OCI-LY3 (cell line): ENCODE measurements at regions not wholly inside any gene's neighbourhood (a gene's known extent, or its start where the extent isn't known, plus 50 kb on each side); places are given as distances from the start of the nearest gene placed in this dataset.

Experiments used
- H2AFZ ChIP-seq: fragments of 200-600, 300-600 bp; shearing (Covaris generic); 2 replicates; pipeline ENCODE4 v1.6.0; 2014; ENCODE audit warnings: antibody characterized with exemption, low read depth, low read length
- H3K27ac ChIP-seq: fragments of 200-600, 300-600 bp; sonication (generic); 2 replicates; pipeline ENCODE4 v1.5.1; 2014; ENCODE audit warnings: mild to moderate bottlenecking, low read length, moderate library complexity, mixed read lengths
- H3K27me3 ChIP-seq: fragments of 200-600, 300-600 bp; sonication (generic); 2 replicates; pipeline ENCODE4 v1.6.1; 2014; ENCODE audit warnings: low read depth, low read length, mixed read lengths
- H3K36me3 ChIP-seq: fragments of 200-600, 300-600 bp; sonication (generic); replicated peaks from 2 replicates; pipeline ENCODE3; 2014; ENCODE audit warnings: low read depth, low read length, mixed read lengths
- H3K4me1 ChIP-seq: fragments of 300-600, 200-600 bp; sonication (generic); 2 replicates; pipeline ENCODE4 v1.6.1; 2014; ENCODE audit warnings: low read length, mixed read lengths
- H3K4me2 ChIP-seq: fragments of 200-600, 300-600 bp; sonication (generic); 2 replicates; pipeline ENCODE4 v1.6.1; 2014; ENCODE audit warnings: low read length, mixed read lengths
- H3K4me3 ChIP-seq: fragments of 300-600, 200-600 bp; sonication (generic); 2 replicates; pipeline ENCODE4 v1.5.1; 2014; ENCODE audit warnings: antibody characterized with exemption, mild to moderate bottlenecking, low read length, moderate library complexity
- H3K79me2 ChIP-seq: fragments of 300-600, 200-600 bp; shearing (Covaris generic); 2 replicates; pipeline ENCODE4 v1.6.1; 2014; ENCODE audit warnings: mild to moderate bottlenecking, low read length, mixed read lengths
- H3K9ac ChIP-seq: fragments of 300-600, 200-600 bp; shearing (Covaris generic); 2 replicates; pipeline ENCODE4 v1.6.0; 2014; ENCODE audit warnings: mild to moderate bottlenecking, low read length, moderate library complexity
- H3K9me3 ChIP-seq: fragments of 200-600, 300-600 bp; shearing (Covaris generic); 2 replicates; pipeline ENCODE4 v1.6.1; 2014; ENCODE audit warnings: low read length, mixed read lengths; ENCODE audit not compliant: insufficient read depth
- H4K20me1 ChIP-seq: fragments of 200-600, 300-600 bp; sonication (generic); 2 replicates; pipeline ENCODE4 v1.6.1; 2016; ENCODE audit warnings: low read length, mixed read lengths; ENCODE audit not compliant: insufficient read depth
- EZH2phosphoT487 ChIP-seq: fragments of 200-600 bp; shearing (Covaris generic); IDR thresholded peaks from 2 replicates; pipeline ENCODE4 v1.6.1; 2018; ENCODE audit warnings: antibody characterized with exemption, mixed run types, low read depth
- TF ChIP-seq, protein P1 (sequence below): fragments of 200-600, 300-600 bp; sonication (generic); IDR thresholded peaks from 2 replicates; pipeline ENCODE4 v1.5.1; 2014; ENCODE audit warnings: antibody characterized with exemption, low read length, low read depth

- Histone ChIP-seq H3K4me2 (no peak overlapping the region), H4K20me1 (no peaks in the 10 kb centered on the region), H3K27me3 (no peaks in the 10 kb centered on the region), H3K4me1 (peaks cover 7% of the 10 kb centered on the region), H3K36me3 (no peaks in the 10 kb centered on the region), H3K4me3 (no peak overlapping the region), H3K79me2 (no peaks in the 10 kb centered on the region), H3K9ac (no peak overlapping the region), H3K27ac (no peak overlapping the region), H3K9me3 (no peaks in the 10 kb centered on the region), H2AFZ (no peak overlapping the region)
- TF ChIP-seq EZH2phosphoT487: no peak
- TF ChIP-seq, protein P1, sequence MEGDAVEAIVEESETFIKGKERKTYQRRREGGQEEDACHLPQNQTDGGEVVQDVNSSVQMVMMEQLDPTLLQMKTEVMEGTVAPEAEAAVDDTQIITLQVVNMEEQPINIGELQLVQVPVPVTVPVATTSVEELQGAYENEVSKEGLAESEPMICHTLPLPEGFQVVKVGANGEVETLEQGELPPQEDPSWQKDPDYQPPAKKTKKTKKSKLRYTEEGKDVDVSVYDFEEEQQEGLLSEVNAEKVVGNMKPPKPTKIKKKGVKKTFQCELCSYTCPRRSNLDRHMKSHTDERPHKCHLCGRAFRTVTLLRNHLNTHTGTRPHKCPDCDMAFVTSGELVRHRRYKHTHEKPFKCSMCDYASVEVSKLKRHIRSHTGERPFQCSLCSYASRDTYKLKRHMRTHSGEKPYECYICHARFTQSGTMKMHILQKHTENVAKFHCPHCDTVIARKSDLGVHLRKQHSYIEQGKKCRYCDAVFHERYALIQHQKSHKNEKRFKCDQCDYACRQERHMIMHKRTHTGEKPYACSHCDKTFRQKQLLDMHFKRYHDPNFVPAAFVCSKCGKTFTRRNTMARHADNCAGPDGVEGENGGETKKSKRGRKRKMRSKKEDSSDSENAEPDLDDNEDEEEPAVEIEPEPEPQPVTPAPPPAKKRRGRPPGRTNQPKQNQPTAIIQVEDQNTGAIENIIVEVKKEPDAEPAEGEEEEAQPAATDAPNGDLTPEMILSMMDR: no peak
Measured at GRCh38 chr10:123463698-123464097, 202.5 kb upstream of the GPR26 start.

DNA sequence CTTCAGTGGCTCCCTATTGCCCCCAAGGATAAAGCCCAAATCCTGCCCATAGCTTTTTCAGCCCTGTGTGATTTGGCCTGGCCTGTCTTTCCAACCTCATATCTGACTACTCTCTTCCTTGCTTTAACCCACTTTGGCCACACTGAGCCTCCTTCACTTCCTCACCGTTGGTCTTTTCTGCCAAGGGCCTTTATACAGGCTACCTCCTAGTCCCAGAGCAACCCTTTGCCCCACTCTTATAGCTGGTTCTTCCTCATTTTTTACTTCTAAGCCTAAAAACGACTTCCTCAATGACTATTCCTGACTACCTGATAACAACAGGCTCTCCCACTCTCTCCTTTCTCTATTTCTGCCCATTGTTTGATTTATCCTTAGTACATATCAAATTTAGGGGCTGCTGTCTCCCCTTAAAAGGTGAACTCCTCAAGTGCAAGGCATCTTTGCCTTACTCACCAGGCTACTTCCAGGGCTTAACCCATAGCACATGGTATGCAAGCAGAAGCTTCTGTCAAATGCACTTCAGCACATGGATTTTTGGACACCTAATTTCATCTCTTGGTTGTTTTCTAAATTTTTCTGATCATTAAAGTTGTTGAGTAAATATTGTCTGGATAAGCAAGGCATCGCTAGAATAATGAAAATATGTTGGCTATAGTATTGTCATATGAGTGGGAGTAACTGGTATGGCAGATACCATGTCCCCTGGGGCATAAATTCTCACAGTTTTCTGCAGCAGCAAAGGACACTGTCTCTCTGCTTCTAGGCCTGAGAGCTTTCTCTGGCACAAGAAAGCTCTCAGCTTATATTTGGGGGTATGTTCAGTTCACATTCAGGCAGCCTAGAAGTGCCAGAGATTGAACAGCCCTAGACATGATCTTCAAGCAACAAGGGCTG is 201.5 kb upstream of the GPR26 start:
- TF ChIP-seq, protein P1: no peak
- TF ChIP-seq EZH2phosphoT487: no peak
- no peaks in the 10 kb centered on the region for H3K79me2 ChIP-seq
- no peaks in the 10 kb centered on the region for H4K20me1 ChIP-seq
- H3K4me1 ChIP-seq: no peaks in the 10 kb centered on the region
- H3K9me3 ChIP-seq: no peaks in the 10 kb centered on the region
- no peak overlapping the region for H2AFZ ChIP-seq
- H3K4me2 ChIP-seq: no peak overlapping the region
- H3K9ac ChIP-seq: no peak overlapping the region
- no peaks in the 10 kb centered on the region for H3K27me3 ChIP-seq
- H3K36me3 ChIP-seq: no peaks in the 10 kb centered on the region
- H3K27ac ChIP-seq: no peak overlapping the region
- no peak overlapping the region for H3K4me3 ChIP-seq

DNA sequence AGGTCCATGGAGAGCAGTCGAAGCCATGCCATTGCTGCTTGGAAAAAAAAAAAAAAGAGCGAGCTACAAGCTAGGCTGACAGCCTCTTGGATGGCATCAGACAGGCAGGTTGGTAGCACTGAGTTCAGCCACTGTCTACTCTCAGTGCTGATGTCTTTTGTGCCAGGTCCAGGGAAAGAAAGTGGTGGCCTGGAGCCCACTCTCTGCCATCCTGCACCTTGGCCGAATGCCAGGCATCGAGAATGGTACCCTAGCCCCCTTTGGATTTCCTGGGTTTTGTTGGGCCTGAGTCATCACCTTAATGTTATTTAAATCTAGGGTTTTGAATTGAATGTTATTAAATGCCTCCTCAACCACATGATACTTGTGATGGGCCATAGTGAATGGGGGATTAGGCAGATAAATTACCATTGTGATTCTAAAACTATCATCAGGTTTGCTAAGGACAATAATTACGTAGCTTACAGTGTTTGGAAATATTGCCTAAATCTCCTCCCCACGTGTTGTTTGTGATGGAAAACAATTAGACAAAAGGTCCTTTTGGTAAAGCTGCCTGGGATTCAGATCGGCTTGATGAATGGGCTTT is 195.7 kb upstream of the GPR26 start:
- no peaks in the 10 kb centered on the region for H3K36me3 ChIP-seq
- H3K4me1 ChIP-seq: no peaks in the 10 kb centered on the region
- H3K9me3 ChIP-seq: no peaks in the 10 kb centered on the region
- no peak overlapping the region for H3K9ac ChIP-seq
- no peak overlapping the region for H3K27ac ChIP-seq
- no peak for TF ChIP-seq EZH2phosphoT487
- TF ChIP-seq, protein P1: no peak
- no peaks in the 10 kb centered on the region for H4K20me1 ChIP-seq
- no peaks in the 10 kb centered on the region for H3K27me3 ChIP-seq
- H3K4me2 ChIP-seq: no peak overlapping the region
- no peaks in the 10 kb centered on the region for H3K79me2 ChIP-seq
- no peak overlapping the region for H2AFZ ChIP-seq
- H3K4me3 ChIP-seq: no peak overlapping the region

DNA sequence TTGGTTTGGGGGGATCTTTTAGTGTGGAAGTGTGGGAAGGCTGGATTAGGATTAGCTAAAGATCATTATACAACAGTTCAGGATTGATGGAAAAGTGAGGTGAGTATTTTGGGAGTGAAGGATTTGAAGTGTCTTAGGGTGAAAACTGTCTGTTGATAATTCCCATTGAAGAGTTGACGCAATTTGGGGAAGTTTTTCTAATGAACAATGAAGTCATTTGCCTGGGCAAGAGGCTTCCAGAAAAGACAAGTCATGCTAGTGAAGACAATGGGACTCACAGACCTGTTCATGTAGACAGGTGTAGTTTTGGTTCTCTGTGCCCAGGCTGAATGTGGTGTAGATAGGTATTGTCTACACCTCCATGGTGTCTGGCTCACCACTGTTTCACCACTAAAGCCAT is 194.3 kb upstream of the GPR26 start:
- Histone ChIP-seq H3K9me3 (no peaks in the 10 kb centered on the region), H3K79me2 (no peaks in the 10 kb centered on the region), H2AFZ (no peak overlapping the region), H3K36me3 (no peaks in the 10 kb centered on the region), H3K27me3 (no peaks in the 10 kb centered on the region), H3K27ac (no peak overlapping the region), H3K4me2 (no peak overlapping the region), H3K4me1 (no peaks in the 10 kb centered on the region), H3K9ac (no peak overlapping the region), H3K4me3 (no peak overlapping the region), H4K20me1 (no peaks in the 10 kb centered on the region)
- TF ChIP-seq, protein P1: no peak
- TF ChIP-seq EZH2phosphoT487: no peak
